Suprapubic skin (tissue), 3 donors: ENCODE measurements at regions not wholly inside any gene's neighbourhood (a gene's known extent, or its start where the extent isn't known, plus 50 kb on each side); places are given as distances from the start of the nearest gene placed in this dataset.

Experiments used
- POLR2AphosphoS5 ChIP-seq, 3 donors: sonication (generic); formaldehyde crosslinking; IDR thresholded peaks; one replicate each; pipeline ENCODE4 v1.6.1; 2017; ENCODE audit warnings: antibody characterized with exemption in 3 of 3
- TF ChIP-seq, protein P1 (sequence below), 2 donors: fragments of 200-600 bp in 1 of 2; fragments of 450-650 bp in 1 of 2; sonication (generic) in 1 of 2; IDR thresholded peaks; one replicate each; pipeline ENCODE4 v1.5.1; 2016 to 2019; ENCODE audit warnings: antibody characterized with exemption in 2 of 2, mild to moderate bottlenecking in 1 of 2, moderate library complexity in 1 of 2

DNA sequence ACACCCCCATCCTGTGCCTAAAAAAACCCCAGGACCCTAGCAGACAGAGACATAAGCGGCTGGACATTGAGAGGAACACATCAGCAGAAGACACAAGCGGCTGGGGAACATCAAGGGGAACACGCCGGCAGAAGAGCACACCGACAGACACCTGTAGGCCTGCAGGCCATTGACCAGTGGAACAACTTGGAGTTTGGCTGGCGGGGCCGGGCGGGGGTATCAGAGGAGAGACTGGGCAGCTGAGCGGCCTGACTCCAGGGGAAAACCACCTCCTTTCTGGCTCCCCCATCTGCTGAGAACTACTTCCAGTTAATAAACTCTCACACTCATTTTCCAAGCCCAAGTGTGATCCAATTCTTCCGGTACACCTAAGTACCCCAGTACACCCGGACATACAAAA, 264.7 kb upstream of the ISX start:
- TF ChIP-seq, protein P1, sequence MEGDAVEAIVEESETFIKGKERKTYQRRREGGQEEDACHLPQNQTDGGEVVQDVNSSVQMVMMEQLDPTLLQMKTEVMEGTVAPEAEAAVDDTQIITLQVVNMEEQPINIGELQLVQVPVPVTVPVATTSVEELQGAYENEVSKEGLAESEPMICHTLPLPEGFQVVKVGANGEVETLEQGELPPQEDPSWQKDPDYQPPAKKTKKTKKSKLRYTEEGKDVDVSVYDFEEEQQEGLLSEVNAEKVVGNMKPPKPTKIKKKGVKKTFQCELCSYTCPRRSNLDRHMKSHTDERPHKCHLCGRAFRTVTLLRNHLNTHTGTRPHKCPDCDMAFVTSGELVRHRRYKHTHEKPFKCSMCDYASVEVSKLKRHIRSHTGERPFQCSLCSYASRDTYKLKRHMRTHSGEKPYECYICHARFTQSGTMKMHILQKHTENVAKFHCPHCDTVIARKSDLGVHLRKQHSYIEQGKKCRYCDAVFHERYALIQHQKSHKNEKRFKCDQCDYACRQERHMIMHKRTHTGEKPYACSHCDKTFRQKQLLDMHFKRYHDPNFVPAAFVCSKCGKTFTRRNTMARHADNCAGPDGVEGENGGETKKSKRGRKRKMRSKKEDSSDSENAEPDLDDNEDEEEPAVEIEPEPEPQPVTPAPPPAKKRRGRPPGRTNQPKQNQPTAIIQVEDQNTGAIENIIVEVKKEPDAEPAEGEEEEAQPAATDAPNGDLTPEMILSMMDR (IDR thresholded peaks at IDR 0.05), result no peak
- no peak for TF ChIP-seq POLR2AphosphoS5 (IDR thresholded peaks at IDR 0.05)
